Activated CD8-positive, alpha-beta memory T cell treated with anti-CD3 and anti-CD28 coated beads, Interleukin-2, amount 50 U/mL, for 48 hours (primary cell): ENCODE measurements at regions not wholly inside any gene's neighbourhood (a gene's known extent, or its start where the extent isn't known, plus 50 kb on each side); places are given as distances from the start of the nearest gene placed in this dataset.

ENCODE experiments used
- DNase-seq: peaks from one replicate; pipeline ENCODE4 v3.0.0-alpha.2; 2020

DNA sequence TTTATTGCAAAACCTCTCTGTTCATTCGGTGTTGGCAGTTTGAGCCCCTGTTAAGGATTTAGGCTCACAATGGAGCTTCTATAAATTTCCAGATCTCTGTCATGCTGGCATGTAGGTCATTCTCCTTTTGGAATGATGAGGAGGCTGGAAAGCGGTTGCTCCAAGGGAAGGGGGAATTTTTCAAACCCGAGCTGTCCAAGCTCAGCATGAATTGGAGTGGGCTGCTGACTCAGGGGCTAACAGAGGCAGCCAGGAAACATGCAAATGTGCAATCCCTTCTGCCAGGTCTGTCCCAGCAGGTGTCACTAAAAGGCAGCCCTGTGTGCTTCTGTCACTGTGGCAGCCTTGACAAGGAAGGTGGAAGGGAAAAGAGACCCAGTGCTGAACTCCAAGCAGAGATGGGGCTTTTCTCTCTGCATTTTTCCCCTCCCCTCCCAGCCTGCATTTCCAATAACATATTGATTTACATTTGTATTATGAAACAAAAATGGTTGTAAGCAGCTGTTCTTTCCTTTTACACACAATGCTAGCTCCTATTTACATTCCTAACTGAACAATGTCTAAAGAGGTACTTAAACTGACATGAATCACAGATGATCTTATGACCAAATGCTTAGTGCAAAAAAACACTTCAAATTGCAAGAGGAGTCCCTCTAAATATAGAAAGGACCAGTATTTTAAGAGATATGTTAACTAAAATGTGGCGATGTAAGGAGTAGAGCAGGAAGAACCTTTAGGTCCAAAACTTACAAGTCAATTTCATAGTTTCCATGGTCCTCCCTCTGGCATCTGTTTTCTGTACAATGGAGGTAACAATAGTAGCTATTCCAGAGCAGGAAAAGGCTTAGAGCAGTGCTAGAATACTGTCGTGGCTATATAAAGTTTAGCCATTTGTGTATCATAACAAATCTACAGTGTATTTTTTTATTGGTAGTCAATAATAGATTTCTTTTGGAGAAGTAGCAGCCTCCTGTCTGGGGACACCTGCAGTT is 84.5 kb upstream of the ATP10A start:
- no peak for DNase-seq

DNA sequence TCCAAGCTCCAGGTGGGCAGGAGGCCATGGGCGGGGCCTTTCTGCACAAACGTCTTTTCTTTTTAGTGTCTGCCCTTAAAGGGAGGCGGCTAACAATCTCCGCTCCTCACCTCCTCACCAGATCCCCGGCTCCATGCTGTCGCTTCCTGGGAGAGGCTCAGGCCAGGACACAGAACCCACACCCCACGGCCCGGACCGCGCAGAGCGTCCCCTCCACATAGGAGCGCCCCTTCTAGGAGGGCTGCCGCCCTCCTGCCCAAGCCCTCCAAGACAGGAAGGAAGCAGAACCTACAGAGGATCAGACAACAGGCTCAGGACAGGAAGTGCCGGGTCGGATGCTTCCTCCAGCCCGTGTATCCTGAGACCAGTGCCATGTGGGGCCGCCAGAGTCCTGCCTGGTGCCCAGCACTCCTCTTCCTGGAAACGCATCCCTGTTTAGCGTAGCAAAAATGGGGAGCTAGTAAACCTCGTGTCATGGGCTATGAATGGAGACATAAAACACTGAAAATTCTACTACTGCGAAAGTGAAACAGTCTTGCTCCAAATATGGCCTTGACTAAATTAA is 83.2 kb upstream of the ATP10A start:
- no peak for DNase-seq

- DNase-seq: no peak
Observed at GRCh38 chr15:25944386-25944785, 81.3 kb upstream of the ATP10A start.

GRCh38 chr15:25943831-25944230 is 80.7 kb upstream of the ATP10A start:
- no peak for DNase-seq

- DNase-seq: no peak
Observed at GRCh38 chr15:25939122-25939521, 76.0 kb upstream of the ATP10A start.

DNA sequence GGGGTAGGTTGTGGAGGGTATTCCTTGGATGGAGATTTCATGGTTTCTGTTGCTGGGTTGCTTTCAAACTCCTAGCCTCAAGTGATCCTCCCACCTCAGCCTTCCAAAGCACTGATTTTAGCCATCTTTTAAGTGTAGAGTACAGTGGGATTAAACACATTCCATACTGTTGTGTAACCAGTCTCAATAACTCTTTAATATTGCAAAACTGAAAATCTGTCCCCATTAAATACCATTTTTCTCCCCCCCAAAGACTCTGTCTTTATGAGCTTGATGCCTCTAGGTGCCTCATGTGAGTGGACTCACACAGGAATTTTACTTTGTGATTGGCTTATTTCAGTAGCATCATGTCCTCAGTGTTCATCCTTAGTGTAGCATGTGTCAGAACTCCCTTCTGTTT is 74.7 kb upstream of the ATP10A start:
- DNase-seq: no peak

GRCh38 chr15:25936004-25936403 is 72.9 kb upstream of the ATP10A start:
- no peak for DNase-seq

DNA sequence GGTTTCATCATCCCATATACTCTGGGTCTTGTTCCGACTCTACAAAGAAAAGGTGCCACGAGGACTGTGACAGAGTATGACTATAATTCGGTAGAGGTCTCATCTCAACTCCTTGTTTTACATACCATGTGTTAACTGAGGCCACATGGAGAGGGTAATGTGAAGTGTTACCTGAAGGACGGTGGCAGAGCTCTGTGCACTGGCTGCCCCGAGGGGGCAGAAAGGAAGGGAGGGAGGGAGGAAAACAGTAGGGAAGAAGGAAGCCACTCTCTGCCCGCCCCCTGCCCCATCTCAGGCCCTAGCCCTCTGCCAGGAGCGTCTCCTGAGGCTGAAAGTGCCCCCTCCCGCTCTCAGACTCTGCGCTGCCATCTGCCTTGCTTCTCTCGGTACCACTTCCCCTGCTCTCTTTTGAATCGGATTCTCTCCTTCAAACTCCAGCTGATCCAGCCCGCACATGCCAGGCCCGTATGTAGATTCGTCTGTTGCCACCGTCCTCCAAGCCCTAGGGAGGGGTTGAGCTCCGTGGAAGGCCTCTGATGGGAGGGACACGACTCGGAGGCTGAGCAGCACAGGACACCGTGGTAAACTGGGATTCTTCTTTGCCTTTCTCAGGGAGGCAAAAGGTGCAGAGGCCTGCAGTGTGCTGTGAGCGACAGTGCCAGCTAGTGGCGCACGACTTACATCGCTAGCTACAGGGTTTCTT is 70.5 kb upstream of the ATP10A start:
- DNase-seq: peak; percentile 75

- DNase-seq: no peak
Observed at GRCh38 chr15:25932696-25933095, 69.6 kb upstream of the ATP10A start.

- no peak for DNase-seq
Observed at GRCh38 chr15:25931851-25932250, 68.7 kb upstream of the ATP10A start.

DNA sequence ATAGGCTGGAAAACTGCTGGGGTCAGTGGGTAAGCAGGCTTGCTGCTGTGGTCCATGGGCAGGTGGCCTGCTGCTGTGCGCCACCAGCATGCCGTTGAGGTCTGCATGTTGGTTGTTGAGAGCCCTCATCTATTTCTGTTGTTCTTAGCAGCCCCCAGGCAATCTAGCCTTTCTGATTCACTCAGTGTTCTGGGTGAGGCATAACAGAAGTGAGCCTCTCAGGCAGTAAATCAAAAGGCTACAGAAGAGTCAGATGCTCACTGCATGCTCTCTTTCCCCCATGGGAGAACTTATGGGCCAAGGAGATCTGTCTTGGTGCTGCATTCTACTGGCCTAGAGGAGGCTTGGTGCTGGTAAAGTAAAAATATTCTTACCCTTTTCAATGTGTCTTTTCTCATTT is 67.8 kb upstream of the ATP10A start:
- no peak for DNase-seq
